NCI-H146 treated with DMSO at 0.1 percent for 48 hours (cell line): ENCODE measurements at regions not wholly inside any gene's neighbourhood (a gene's known extent, or its start where the extent isn't known, plus 50 kb on each side); places are given as distances from the start of the nearest gene placed in this dataset.

ENCODE experiments used
- DNase-seq: peaks from one replicate; lab custom pipeline; 2025; ENCODE audit not compliant: unreplicated experiment; lab: John Stamatoyannopoulos, UW

GRCh38 chr13:21957833-21958232 lies 287.0 kb downstream of the FGF9 start:
- no peak for DNase-seq

- no peak for DNase-seq
These were observed 289.2 kb downstream of the FGF9 start for GRCh38 chr13:21960108-21960507.

GRCh38 chr13:21964686-21965085 lies 293.8 kb downstream of the FGF9 start:
- no peak for DNase-seq

- no peak for DNase-seq
These were observed 294.2 kb downstream of the FGF9 start for GRCh38 chr13:21965095-21965494.

GRCh38 chr13:21966014-21966413 lies 295.1 kb downstream of the FGF9 start:
- no peak for DNase-seq

- no peak for DNase-seq
These were observed 297.0 kb downstream of the FGF9 start for GRCh38 chr13:21967871-21968270.

- DNase-seq = no peak
These were observed 299.3 kb downstream of the FGF9 start for GRCh38 chr13:21970172-21970571.

- DNase-seq = no peak
These were observed 300.0 kb downstream of the FGF9 start for GRCh38 chr13:21970918-21971317.

- no peak for DNase-seq
These were observed 301.1 kb downstream of the FGF9 start for GRCh38 chr13:21971662-21972621.

GRCh38 chr13:21973437-21974125 lies 302.7 kb downstream of the FGF9 start:
- DNase-seq = no peak

- no peak for DNase-seq
These were observed 303.9 kb downstream of the FGF9 start for GRCh38 chr13:21974741-21975140.

GRCh38 chr13:21976159-21976558 lies 305.3 kb downstream of the FGF9 start:
- no peak for DNase-seq

GRCh38 chr13:21979161-21979806 lies 308.4 kb downstream of the FGF9 start:
- DNase-seq = no peak

- no peak for DNase-seq
These were observed 309.2 kb downstream of the FGF9 start for GRCh38 chr13:21980049-21980448.

GRCh38 chr13:21984156-21984555 lies 313.3 kb downstream of the FGF9 start:
- no peak for DNase-seq

- no peak for DNase-seq
These were observed 315.7 kb downstream of the FGF9 start for GRCh38 chr13:21986602-21987001.

GRCh38 chr13:21987793-21988192 lies 316.9 kb downstream of the FGF9 start:
- DNase-seq = no peak

- no peak for DNase-seq
These were observed 317.8 kb downstream of the FGF9 start for GRCh38 chr13:21988624-21989023.

GRCh38 chr13:21996049-21996448 lies 325.2 kb downstream of the FGF9 start:
- DNase-seq = no peak

GRCh38 chr13:21997726-21998125 lies 326.9 kb downstream of the FGF9 start:
- DNase-seq = no peak

GRCh38 chr13:21998279-21998990 lies 327.6 kb downstream of the FGF9 start:
- DNase-seq = no peak
